ENCODE measurements at regions not wholly inside any gene's neighbourhood (a gene's known extent, or its start where the extent isn't known, plus 50 kb on each side); places are given as distances from the start of the nearest gene placed in this dataset.

DNA sequence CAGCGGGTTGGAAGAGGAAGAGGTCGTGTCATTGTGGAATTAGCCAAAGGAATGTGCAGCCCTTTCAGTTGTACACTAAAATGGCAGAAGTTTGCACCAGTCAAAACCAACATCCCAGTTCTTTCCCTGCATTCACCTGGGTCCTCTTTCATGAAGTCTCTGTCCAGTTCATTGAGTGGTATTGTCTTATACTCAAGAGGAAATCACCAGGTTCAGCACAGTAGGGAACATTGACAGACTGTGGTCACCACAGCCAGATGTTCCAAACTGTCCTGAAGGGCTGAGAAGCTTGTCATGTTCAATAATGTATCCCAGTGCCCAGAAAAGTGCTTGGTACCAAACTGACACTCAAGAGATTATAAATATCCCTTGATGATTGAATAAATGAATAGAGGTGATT, 131.6 kb downstream of the GLUL start:
- TF ChIP-seq CTCF (IDR thresholded peaks at IDR 0.05) (no peak), POLR2A (IDR thresholded peaks at IDR 0.05) (no peak)

All from lower leg skin (tissue), 3 donors.